SU-DHL-6 (cell line): ENCODE measurements at regions not wholly inside any gene's neighbourhood (a gene's known extent, or its start where the extent isn't known, plus 50 kb on each side); places are given as distances from the start of the nearest gene placed in this dataset.

Source experiments
- EZH2phosphoT487 ChIP-seq: fragments of 200-600 bp; sonication (generic), shearing (Covaris generic); conservative IDR thresholded peaks from 2 replicates; pipeline ENCODE4 v1.6.1; 2018; ENCODE audit warnings: mild to moderate bottlenecking, antibody characterized with exemption, low read length, moderate library complexity, mixed read lengths
- TF ChIP-seq, protein P1 (sequence below): fragments of 200-600 bp; sonication (generic); IDR thresholded peaks from one replicate; pipeline ENCODE4 v1.5.1; 2017; ENCODE audit warnings: antibody characterized with exemption, mild to moderate bottlenecking, low read length, moderate library complexity; ENCODE audit not compliant: insufficient read depth, poor library complexity, severe bottlenecking

DNA sequence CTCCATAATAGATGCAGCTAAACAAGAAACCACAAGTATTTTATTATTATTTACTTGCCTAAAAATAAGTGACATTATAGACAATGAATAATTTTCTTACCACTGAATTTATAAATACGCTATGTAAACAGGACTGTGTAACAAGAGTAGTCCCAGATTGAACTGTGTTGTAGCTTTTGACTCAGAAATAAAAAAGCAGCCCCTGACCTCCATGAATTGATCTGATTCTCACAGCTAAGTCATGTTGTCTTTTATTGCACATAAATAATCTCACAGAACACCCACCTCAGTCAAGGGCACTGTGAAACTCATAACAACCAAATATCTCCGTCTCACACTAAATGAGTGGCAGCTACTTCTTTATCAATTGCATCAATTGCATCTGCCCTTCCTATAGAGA, 171.6 kb downstream of the TMX3 start:
- TF ChIP-seq, protein P1, sequence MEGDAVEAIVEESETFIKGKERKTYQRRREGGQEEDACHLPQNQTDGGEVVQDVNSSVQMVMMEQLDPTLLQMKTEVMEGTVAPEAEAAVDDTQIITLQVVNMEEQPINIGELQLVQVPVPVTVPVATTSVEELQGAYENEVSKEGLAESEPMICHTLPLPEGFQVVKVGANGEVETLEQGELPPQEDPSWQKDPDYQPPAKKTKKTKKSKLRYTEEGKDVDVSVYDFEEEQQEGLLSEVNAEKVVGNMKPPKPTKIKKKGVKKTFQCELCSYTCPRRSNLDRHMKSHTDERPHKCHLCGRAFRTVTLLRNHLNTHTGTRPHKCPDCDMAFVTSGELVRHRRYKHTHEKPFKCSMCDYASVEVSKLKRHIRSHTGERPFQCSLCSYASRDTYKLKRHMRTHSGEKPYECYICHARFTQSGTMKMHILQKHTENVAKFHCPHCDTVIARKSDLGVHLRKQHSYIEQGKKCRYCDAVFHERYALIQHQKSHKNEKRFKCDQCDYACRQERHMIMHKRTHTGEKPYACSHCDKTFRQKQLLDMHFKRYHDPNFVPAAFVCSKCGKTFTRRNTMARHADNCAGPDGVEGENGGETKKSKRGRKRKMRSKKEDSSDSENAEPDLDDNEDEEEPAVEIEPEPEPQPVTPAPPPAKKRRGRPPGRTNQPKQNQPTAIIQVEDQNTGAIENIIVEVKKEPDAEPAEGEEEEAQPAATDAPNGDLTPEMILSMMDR = no peak
- TF ChIP-seq EZH2phosphoT487 = no peak
